Keratinocyte (primary cell): ENCODE measurements at regions not wholly inside any gene's neighbourhood (a gene's known extent, or its start where the extent isn't known, plus 50 kb on each side); places are given as distances from the start of the nearest gene placed in this dataset.

ENCODE experiments used
- DNase-seq: peaks from one replicate; pipeline ENCODE4 v3.0.0-alpha.2; 2011; ENCODE audit warnings: low read depth, missing footprints, low spot score
- FAIRE-seq: peaks from 2 replicates; lab custom pipeline; 2011; peaks lifted over from hg19 to GRCh38; lab: Jason Lieb, UNC
- H2AFZ ChIP-seq: 2 replicates; pipeline ENCODE4 v1.6.0; 2012; ENCODE audit warnings: low read length, control low read depth, inconsistent platforms; ENCODE audit not compliant: control insufficient read depth
- H3K27ac ChIP-seq: 2 replicates; pipeline ENCODE4 v1.5.1; 2011; ENCODE audit warnings: low read length; ENCODE audit not compliant: control insufficient read depth, insufficient read depth
- H3K27me3 ChIP-seq: 3 replicates; pipeline ENCODE4 v1.6.0; 2011; ENCODE audit warnings: low read length; ENCODE audit not compliant: control insufficient read depth, insufficient read depth; ENCODE audit errors: extremely low read depth
- H3K36me3 ChIP-seq, 2 experiments: 2 replicates in 1 of 2; 3 replicates in 1 of 2; pipeline ENCODE4 v1.5.1; 2011; ENCODE audit warnings: low read length in 2 of 2, mild to moderate bottlenecking in 1 of 2; ENCODE audit not compliant: control insufficient read depth in 2 of 2, insufficient read depth in 2 of 2; ENCODE audit errors: extremely low read depth in 1 of 2
- H3K4me1 ChIP-seq: 3 replicates; pipeline ENCODE4 v1.5.1; 2011; ENCODE audit warnings: low read length; ENCODE audit not compliant: control insufficient read depth, insufficient read depth; ENCODE audit errors: extremely low read depth
- H3K4me2 ChIP-seq: 3 replicates; pipeline ENCODE4 v1.6.0; 2011; ENCODE audit warnings: low read depth, low read length; ENCODE audit not compliant: control insufficient read depth, insufficient read depth; ENCODE audit errors: extremely low read depth
- H3K4me3 ChIP-seq, 3 experiments: fragments of 200-600 bp in 1 of 3; sonication (generic) in 1 of 3; 2 replicates in 2 of 3; 3 replicates in 1 of 3; pipeline ENCODE4 v1.5.1; 2011 to 2016; ENCODE audit warnings: low read length in 3 of 3, mild to moderate bottlenecking in 3 of 3, control low read depth in 2 of 3, inconsistent platforms in 1 of 3, low read depth in 1 of 3, mixed read lengths in 1 of 3, mixed run types in 1 of 3, moderate library complexity in 1 of 3; ENCODE audit not compliant: control insufficient read depth in 2 of 3, insufficient read depth in 2 of 3; ENCODE audit errors: extremely low read depth in 1 of 3
- H3K79me2 ChIP-seq: 2 replicates; pipeline ENCODE4 v1.6.0; 2012; ENCODE audit warnings: low read length; ENCODE audit not compliant: control insufficient read depth, insufficient read depth
- H3K9ac ChIP-seq: 3 replicates; pipeline ENCODE4 v1.6.0; 2011; ENCODE audit warnings: low read length; ENCODE audit not compliant: control insufficient read depth, insufficient read depth; ENCODE audit errors: extremely low read depth
- H3K9me1 ChIP-seq: 3 replicates; pipeline ENCODE4 v1.6.0; 2011; ENCODE audit warnings: low read length; ENCODE audit not compliant: control insufficient read depth, insufficient read depth; ENCODE audit errors: extremely low read depth
- H3K9me3 ChIP-seq: 2 replicates; pipeline ENCODE4 v1.5.1; 2012; ENCODE audit warnings: low read depth, low read length; ENCODE audit not compliant: control insufficient read depth
- H4K20me1 ChIP-seq: 3 replicates; pipeline ENCODE4 v1.6.0; 2011; ENCODE audit warnings: low read length; ENCODE audit not compliant: control insufficient read depth, insufficient read depth; ENCODE audit errors: extremely low read depth
- EZH2 ChIP-seq: IDR thresholded peaks from one replicate; pipeline ENCODE4 v1.6.1; 2012; ENCODE audit warnings: inconsistent platforms, mild to moderate bottlenecking, low read length, moderate library complexity
- dilution Hi-C: fragments of 300-500 bp; cut with MboI; formaldehyde crosslinking; loops from one replicate; pipeline ENCODE4 v1.7.0; 2020; ENCODE audit warnings: low sequenced_read_pairs; ENCODE audit not compliant: extremely low pct_ligation_motif_present
- TF ChIP-seq, protein P1 (sequence below), 3 experiments: IDR thresholded peaks in 1 of 3; conservative IDR thresholded peaks in 1 of 3; optimal IDR thresholded peaks in 1 of 3; 2 replicates in 2 of 3; 3 replicates in 1 of 3; pipeline versions ENCODE3 to v1.5.1; 2011; ENCODE audit warnings: low read length in 3 of 3, mild to moderate bottlenecking in 3 of 3, moderate library complexity in 2 of 3, control low read depth in 1 of 3, inconsistent platforms in 1 of 3; ENCODE audit not compliant: insufficient read depth in 2 of 3; ENCODE audit errors: extremely low read depth in 1 of 3

DNA sequence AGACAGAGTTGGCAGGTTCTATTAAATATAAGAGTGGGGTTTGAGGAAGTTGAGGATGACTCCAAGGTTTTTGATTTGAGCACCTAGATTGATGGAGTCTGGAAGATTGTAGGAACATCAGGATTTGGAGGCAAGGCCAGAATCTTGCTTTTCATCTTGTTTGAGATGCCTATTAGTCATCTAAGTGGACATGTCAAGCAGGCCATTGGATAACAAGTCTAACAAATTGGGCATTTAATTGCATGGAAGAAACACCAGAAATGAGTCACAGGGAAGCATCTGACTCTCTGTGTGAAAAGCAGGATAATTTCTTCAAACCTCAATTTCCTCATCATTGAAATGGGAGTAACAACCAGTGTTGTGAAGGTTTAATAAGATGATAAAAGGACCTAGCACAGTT, 53.3 kb upstream of the ARL15 start:
- no peak for FAIRE-seq
- Histone ChIP-seq H3K27me3 (no peaks in the 10 kb centered on the region), H3K27ac (no peak overlapping the region), H3K36me3 (no peaks in the 10 kb centered on the region), H3K4me1 (peaks cover 19% of the 10 kb centered on the region), H3K4me3 (no peak overlapping the region), H3K9me3 (no peaks in the 10 kb centered on the region), H4K20me1 (no peaks in the 10 kb centered on the region), H3K9ac (no peak overlapping the region), H3K4me2 (no peak overlapping the region), H3K79me2 (no peaks in the 10 kb centered on the region), H2AFZ (no peak overlapping the region), H3K9me1 (no peaks in the 10 kb centered on the region)
- no peak for DNase-seq
- dilution Hi-C loops: no loop called here
- TF ChIP-seq, protein P1, sequence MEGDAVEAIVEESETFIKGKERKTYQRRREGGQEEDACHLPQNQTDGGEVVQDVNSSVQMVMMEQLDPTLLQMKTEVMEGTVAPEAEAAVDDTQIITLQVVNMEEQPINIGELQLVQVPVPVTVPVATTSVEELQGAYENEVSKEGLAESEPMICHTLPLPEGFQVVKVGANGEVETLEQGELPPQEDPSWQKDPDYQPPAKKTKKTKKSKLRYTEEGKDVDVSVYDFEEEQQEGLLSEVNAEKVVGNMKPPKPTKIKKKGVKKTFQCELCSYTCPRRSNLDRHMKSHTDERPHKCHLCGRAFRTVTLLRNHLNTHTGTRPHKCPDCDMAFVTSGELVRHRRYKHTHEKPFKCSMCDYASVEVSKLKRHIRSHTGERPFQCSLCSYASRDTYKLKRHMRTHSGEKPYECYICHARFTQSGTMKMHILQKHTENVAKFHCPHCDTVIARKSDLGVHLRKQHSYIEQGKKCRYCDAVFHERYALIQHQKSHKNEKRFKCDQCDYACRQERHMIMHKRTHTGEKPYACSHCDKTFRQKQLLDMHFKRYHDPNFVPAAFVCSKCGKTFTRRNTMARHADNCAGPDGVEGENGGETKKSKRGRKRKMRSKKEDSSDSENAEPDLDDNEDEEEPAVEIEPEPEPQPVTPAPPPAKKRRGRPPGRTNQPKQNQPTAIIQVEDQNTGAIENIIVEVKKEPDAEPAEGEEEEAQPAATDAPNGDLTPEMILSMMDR (optimal IDR thresholded peaks at IDR 0.05 in 1 of 3, IDR thresholded peaks at IDR 0.05 in 1 of 3, conservative IDR thresholded peaks at IDR 0.05 in 1 of 3; ENCODE audit: extremely low read depth in 1 of 3, insufficient read depth in 2 of 3, low read length in 3 of 3): no peak
- TF ChIP-seq EZH2: no peak

DNA sequence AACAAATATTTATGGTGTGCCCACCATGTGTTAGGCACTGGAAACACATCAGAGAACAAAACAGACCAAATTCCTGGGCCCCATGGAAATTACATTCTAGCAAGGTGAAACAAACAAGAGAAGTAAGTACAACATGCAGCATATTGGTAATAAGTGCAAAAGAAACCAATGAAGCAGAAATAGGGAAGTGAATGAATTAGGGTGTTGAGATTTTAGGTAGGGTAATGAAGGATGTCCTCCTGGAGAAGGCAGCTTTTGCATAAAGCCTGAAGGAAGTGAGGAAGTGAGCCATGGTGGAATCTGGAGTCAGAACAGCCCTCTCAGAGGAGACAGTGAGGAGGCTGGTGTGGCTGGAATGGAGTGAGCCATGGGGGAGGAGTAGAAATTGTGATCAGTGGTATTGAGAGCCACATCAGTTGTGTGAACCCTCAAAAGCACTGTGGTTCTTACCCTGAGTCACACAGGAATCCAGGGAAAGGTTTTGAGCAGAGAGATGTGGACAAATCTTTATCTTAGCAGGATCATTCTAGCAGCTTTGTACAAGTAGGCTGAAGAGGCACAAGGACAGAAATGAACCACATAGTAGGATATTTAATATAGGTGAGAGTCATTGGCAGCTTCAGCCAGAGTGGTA, 52.7 kb upstream of the ARL15 start:
- TF ChIP-seq, protein P1 (optimal IDR thresholded peaks at IDR 0.05 in 1 of 3, IDR thresholded peaks at IDR 0.05 in 1 of 3, conservative IDR thresholded peaks at IDR 0.05 in 1 of 3; ENCODE audit: extremely low read depth in 1 of 3, insufficient read depth in 2 of 3, low read length in 3 of 3): no peak
- TF ChIP-seq EZH2: no peak
- Histone ChIP-seq H3K27me3 (no peaks in the 10 kb centered on the region), H3K27ac (no peak overlapping the region), H3K4me3 (no peak overlapping the region), H3K9me3 (no peaks in the 10 kb centered on the region), H4K20me1 (no peaks in the 10 kb centered on the region), H3K4me1 (peaks cover 19% of the 10 kb centered on the region), H3K79me2 (no peaks in the 10 kb centered on the region), H3K9me1 (no peaks in the 10 kb centered on the region), H3K9ac (no peak overlapping the region), H3K4me2 (no peak overlapping the region), H3K36me3 (no peaks in the 10 kb centered on the region), H2AFZ (no peak overlapping the region)
- FAIRE-seq (no peak), DNase-seq (no peak)
- dilution Hi-C loops: no loop called here
